ENCODE measurements at regions not wholly inside any gene's neighbourhood (a gene's known extent, or its start where the extent isn't known, plus 50 kb on each side); places are given as distances from the start of the nearest gene placed in this dataset.

DNA sequence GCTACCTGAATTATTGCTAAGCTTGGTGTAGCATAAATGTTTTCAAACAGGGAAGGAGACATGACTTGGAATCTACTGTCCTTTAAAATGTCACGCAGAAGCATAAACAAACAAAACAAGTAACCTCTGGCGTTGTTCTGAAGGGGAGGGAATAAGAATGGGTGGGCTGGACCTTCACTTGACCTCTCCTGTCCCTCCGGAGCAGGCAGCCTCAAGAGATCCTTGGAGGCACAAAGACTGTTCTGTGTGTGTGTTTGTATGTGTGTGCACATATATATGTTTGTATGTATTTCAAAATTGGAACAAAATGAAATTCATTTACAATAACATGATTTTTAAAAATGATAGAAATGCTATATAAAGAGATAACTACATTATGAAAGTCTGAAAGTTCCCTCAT lies 91.3 kb upstream of the DCLK2 start:
- intact Hi-C loops (cut with micrococcal nuclease), result no loop called here
- CTCF ChIA-PET, result no interaction called here

GRCh38 chr4:149987330-149988086 lies 90.7 kb upstream of the DCLK2 start:
- Mint-ChIP-seq H3K36me3 (ENCODE audit: low read depth) (no peaks in the 10 kb centered on the region), H3K27ac (no peak overlapping the region), H3K4me1 (no peaks in the 10 kb centered on the region), H3K27me3 (peaks cover 3% of the 10 kb centered on the region), H3K4me3 (no peak overlapping the region), H3K9me3 (no peaks in the 10 kb centered on the region)
- DNase-seq (no peak), ATAC-seq (ENCODE audit: low read depth) (no peak)
- TF ChIP-seq, protein P1, sequence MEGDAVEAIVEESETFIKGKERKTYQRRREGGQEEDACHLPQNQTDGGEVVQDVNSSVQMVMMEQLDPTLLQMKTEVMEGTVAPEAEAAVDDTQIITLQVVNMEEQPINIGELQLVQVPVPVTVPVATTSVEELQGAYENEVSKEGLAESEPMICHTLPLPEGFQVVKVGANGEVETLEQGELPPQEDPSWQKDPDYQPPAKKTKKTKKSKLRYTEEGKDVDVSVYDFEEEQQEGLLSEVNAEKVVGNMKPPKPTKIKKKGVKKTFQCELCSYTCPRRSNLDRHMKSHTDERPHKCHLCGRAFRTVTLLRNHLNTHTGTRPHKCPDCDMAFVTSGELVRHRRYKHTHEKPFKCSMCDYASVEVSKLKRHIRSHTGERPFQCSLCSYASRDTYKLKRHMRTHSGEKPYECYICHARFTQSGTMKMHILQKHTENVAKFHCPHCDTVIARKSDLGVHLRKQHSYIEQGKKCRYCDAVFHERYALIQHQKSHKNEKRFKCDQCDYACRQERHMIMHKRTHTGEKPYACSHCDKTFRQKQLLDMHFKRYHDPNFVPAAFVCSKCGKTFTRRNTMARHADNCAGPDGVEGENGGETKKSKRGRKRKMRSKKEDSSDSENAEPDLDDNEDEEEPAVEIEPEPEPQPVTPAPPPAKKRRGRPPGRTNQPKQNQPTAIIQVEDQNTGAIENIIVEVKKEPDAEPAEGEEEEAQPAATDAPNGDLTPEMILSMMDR (IDR thresholded peaks at IDR 0.05), result no peak
- POLR2A ChIA-PET, result no interaction called here
- intact Hi-C loops (cut with micrococcal nuclease), result no loop called here
- CTCF ChIA-PET, result interaction anchor here (0.6 kb wide), 1 partner anchor 272 kb away, joined by 3 read pairs; no protein-coding TSS in a partner anchor

More for the DNA sequence above, 91.3 kb upstream of the DCLK2 start:
- H3K36me3 Mint-ChIP-seq (ENCODE audit: low read depth), result no peaks in the 10 kb centered on the region
- ATAC-seq (ENCODE audit: low read depth) (no peak), DNase-seq (no peak)
- peaks cover 3% of the 10 kb centered on the region for H3K27me3 Mint-ChIP-seq
- TF ChIP-seq, protein P1 (IDR thresholded peaks at IDR 0.05), result no peak
- no peak overlapping the region for H3K27ac Mint-ChIP-seq
- no peaks in the 10 kb centered on the region for H3K9me3 Mint-ChIP-seq
- H3K4me3 Mint-ChIP-seq, result no peak overlapping the region
- POLR2A ChIA-PET, result no interaction called here
- H3K4me1 Mint-ChIP-seq, result no peaks in the 10 kb centered on the region

DNA sequence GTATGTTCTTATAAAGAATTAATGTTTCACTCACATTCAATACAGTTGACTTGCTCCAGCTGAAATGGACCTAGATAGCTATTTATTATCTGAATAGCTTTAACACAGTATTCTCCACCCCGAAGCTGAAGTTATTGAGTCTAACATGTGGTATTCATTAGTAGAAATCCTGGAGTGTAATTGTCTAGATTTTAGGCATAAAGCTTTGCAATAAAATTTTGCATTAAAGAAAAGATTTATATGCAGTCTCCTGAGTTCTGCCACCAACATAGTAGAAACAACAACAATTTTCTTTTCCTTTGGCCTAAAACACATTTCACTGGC lies 90.2 kb upstream of the DCLK2 start:
- peaks cover 5% of the 10 kb centered on the region for H3K27me3 Mint-ChIP-seq
- CTCF ChIA-PET, result interaction anchor here (0.6 kb wide), 1 partner anchor 271 kb away, joined by 3 read pairs; no protein-coding TSS in a partner anchor
- H3K36me3 Mint-ChIP-seq (ENCODE audit: low read depth), result no peaks in the 10 kb centered on the region
- no peaks in the 10 kb centered on the region for H3K9me3 Mint-ChIP-seq
- DNase-seq (no peak), ATAC-seq (ENCODE audit: low read depth) (no peak)
- intact Hi-C loops (cut with micrococcal nuclease), result no loop called here
- H3K4me3 Mint-ChIP-seq, result no peak overlapping the region
- no peaks in the 10 kb centered on the region for H3K4me1 Mint-ChIP-seq
- H3K27ac Mint-ChIP-seq, result no peak overlapping the region
- TF ChIP-seq, protein P1 (IDR thresholded peaks at IDR 0.05), result no peak
- POLR2A ChIA-PET, result no interaction called here

DNA sequence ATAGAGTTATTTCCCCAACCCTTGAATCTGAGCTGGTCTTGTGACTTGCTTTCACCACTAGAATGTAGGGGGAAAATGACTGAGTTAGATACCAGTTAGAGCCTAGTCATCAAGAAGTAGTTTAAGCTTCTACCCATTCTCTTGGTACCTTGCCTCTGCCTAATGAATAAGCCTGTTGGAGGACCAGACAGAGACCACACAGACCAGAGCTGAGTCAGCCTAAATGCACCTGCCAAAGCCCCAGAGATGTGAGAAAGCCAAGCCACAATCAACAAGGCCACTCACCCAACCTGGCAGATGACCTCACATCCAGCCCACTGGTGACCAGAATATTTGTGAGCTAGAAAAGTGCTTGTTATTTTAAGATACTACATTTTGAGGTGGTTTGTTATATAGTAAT lies 85.2 kb upstream of the DCLK2 start:
- ChIA-PET POLR2A (no interaction called here), CTCF (no interaction called here)
- no peak for ATAC-seq (ENCODE audit: low read depth)
- H3K9me3 Mint-ChIP-seq, result no peaks in the 10 kb centered on the region
- H3K4me3 Mint-ChIP-seq, result no peak overlapping the region
- H3K4me1 Mint-ChIP-seq, result no peaks in the 10 kb centered on the region
- TF ChIP-seq, protein P1 (IDR thresholded peaks at IDR 0.05), result no peak
- H3K36me3 Mint-ChIP-seq (ENCODE audit: low read depth), result no peaks in the 10 kb centered on the region
- peaks cover 6% of the 10 kb centered on the region for H3K27me3 Mint-ChIP-seq
- DNase-seq, result no peak
- H3K27ac Mint-ChIP-seq, result no peak overlapping the region
- intact Hi-C loops (cut with micrococcal nuclease), result no loop called here

- TF ChIP-seq, protein P1 (IDR thresholded peaks at IDR 0.05), result no peak
- ATAC-seq (ENCODE audit: low read depth), result no peak
- no peak overlapping the region for H3K27ac Mint-ChIP-seq
- CTCF ChIA-PET, result no interaction called here
- no peaks in the 10 kb centered on the region for H3K36me3 Mint-ChIP-seq (ENCODE audit: low read depth)
- intact Hi-C loops (cut with micrococcal nuclease), result no loop called here
- H3K4me1 Mint-ChIP-seq, result no peaks in the 10 kb centered on the region
- H3K4me3 Mint-ChIP-seq, result no peak overlapping the region
- H3K27me3 Mint-ChIP-seq, result peaks cover 6% of the 10 kb centered on the region
- POLR2A ChIA-PET, result no interaction called here
- H3K9me3 Mint-ChIP-seq, result no peaks in the 10 kb centered on the region
- no peak for DNase-seq
Measured at GRCh38 chr4:149995134-149995756, 83.0 kb upstream of the DCLK2 start.
